Left lung (tissue), 4 donors: ENCODE measurements at regions not wholly inside any gene's neighbourhood (a gene's known extent, or its start where the extent isn't known, plus 50 kb on each side); places are given as distances from the start of the nearest gene placed in this dataset.
"Not testable (repeated sequence)": the region's sequence is repeated elsewhere in the genome, so short reads cannot be mapped to it uniquely, and the experiment has no call there.

Source experiments
- ATAC-seq: fragments of 200-7000 bp; cut with Tn5 transposase; one replicate; pipeline ENCODE4 v1.9.1; 2020; ENCODE audit warnings: moderate library complexity
- DNase-seq, 4 donors: peaks; one replicate each; pipeline ENCODE4 v3.0.0-alpha.2; 2013 to 2020
- H3K27ac ChIP-seq, 2 donors: fragments of 200-600 bp; sonication (generic) in 1 of 2; one replicate each; pipeline versions ENCODE4 v1.5.0 to v1.8.0; 2020 to 2021
- H3K27me3 ChIP-seq, 2 donors: fragments of 200-600 bp; sonication (generic) in 1 of 2; one replicate each; pipeline versions ENCODE4 v1.5.0 to v1.8.0; 2020 to 2021
- H3K36me3 ChIP-seq, 2 donors: fragments of 200-600 bp; sonication (generic) in 1 of 2; one replicate each; pipeline versions ENCODE4 v1.5.0 to v1.8.0; 2020 to 2021
- H3K4me1 ChIP-seq, 2 donors: fragments of 200-600 bp; one replicate each; pipeline ENCODE4 v1.8.0; 2021
- H3K4me3 ChIP-seq, 2 donors: fragments of 200-600 bp; sonication (generic) in 1 of 2; one replicate each; pipeline versions ENCODE4 v1.5.0 to v1.8.0; 2020 to 2021; ENCODE audit warnings: mild to moderate bottlenecking in 1 of 2
- H3K9me3 ChIP-seq, 2 donors: fragments of 200-600 bp; sonication (generic) in 1 of 2; one replicate each; pipeline versions ENCODE4 v1.5.0 to v1.8.0; 2020 to 2021
- intact Hi-C, 2 donors: fragments of 100-400 bp; cut with DNase I; formaldehyde crosslinking; loops; one replicate each; pipeline versions ENCODE4 v1.11.2 to v1.14.2; 2022
- TF ChIP-seq, protein P1 (sequence below), 2 donors: fragments of 200-600 bp; sonication (generic) in 1 of 2; IDR thresholded peaks; one replicate each; pipeline versions ENCODE4 v1.5.0 to v1.8.0; 2021; ENCODE audit warnings: antibody characterized with exemption in 2 of 2
- donor health status: DM: no; HTN: yes; CAD: no.
- donor health status: DM: no; HTN: no; CAD: no.

DNA sequence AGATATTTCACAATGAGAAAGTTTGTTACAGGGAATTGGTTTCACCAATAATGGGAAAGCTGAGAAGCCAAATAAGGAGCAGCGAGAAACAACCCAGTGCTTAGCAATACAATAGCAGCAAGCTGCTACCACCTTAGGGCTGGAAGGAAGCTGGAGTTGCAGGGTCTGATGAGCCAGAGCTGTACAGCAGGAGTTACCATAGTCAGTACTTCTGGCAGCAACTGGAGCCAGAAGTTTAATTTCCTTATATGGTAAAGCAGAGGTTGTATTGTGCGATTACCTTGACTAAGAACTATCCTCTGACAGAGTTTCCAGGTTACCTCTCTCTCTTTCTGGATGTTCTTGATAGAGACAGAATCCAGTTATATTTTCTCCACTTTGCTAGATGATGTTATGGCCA is 137.1 kb upstream of the OLIG3 start:
- intact Hi-C loops, result no loop called here
- no peak for ATAC-seq
- Histone ChIP-seq H3K4me1 (no peaks in the 10 kb centered on the region), H3K9me3 (no peaks in the 10 kb centered on the region), H3K36me3 (no peaks in the 10 kb centered on the region), H3K27ac (no peak overlapping the region), H3K4me3 (no peak overlapping the region), H3K27me3 (no peaks in the 10 kb centered on the region)
- no peak for DNase-seq
- TF ChIP-seq, protein P1, sequence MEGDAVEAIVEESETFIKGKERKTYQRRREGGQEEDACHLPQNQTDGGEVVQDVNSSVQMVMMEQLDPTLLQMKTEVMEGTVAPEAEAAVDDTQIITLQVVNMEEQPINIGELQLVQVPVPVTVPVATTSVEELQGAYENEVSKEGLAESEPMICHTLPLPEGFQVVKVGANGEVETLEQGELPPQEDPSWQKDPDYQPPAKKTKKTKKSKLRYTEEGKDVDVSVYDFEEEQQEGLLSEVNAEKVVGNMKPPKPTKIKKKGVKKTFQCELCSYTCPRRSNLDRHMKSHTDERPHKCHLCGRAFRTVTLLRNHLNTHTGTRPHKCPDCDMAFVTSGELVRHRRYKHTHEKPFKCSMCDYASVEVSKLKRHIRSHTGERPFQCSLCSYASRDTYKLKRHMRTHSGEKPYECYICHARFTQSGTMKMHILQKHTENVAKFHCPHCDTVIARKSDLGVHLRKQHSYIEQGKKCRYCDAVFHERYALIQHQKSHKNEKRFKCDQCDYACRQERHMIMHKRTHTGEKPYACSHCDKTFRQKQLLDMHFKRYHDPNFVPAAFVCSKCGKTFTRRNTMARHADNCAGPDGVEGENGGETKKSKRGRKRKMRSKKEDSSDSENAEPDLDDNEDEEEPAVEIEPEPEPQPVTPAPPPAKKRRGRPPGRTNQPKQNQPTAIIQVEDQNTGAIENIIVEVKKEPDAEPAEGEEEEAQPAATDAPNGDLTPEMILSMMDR (IDR thresholded peaks at IDR 0.05), result no peak

DNA sequence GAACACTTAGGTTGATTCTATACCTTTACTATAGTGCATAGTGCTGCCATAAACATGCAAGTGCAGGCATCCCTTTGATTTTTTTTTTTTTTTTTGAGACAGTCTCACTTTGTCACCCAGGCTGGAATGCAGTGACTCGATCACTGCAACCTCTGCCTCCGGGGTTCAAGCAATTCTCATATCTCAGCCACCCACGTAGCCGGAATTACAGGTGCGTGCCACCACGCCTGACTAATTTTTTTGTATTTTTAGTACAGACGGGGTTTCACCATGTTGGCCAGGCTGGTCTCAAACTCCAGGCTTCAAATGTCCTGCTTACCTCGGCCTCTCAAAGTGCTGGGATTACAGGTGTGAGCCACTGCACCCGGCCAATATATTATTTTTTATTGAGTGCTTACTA is 140.0 kb upstream of the OLIG3 start:
- H3K4me1 ChIP-seq, H3K27me3 ChIP-seq, H3K27ac ChIP-seq, DNase-seq, H3K4me3 ChIP-seq, ATAC-seq, H3K36me3 ChIP-seq, H3K9me3 ChIP-seq, intact Hi-C loops: not testable (repeated sequence)

DNA sequence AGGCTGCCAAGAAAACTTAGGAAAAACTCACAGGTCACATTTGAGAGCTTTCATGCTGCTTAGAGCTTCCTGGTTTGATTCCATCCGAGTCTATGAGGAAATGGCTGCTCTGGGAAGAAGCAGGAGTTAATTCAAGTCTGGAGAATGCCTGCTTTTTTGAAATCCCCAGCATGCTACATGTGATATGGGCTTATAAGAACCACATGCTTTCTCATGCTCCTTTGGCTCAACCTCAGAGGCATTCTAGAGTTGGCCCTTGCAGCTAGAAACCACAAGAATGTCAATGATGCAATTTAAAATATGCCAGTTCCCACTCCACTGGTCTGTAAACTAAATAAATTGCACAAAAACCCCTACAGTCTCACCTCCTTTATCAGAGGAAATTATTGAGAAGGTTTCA is 142.9 kb upstream of the OLIG3 start:
- TF ChIP-seq, protein P1 (IDR thresholded peaks at IDR 0.05), result no peak
- Histone ChIP-seq H3K4me1 (peaks cover 0 to 6% of the 10 kb centered on the region in 2 donors), H3K36me3 (no peaks in the 10 kb centered on the region), H3K9me3 (no peaks in the 10 kb centered on the region), H3K4me3 (no peak overlapping the region), H3K27me3 (no peaks in the 10 kb centered on the region), H3K27ac (peak overlapping the region; percentile 7 to 71)
- DNase-seq (peak in 3 of 4 donors; percentile 35 to 78 (median 44)), ATAC-seq (peak; percentile 89)
- intact Hi-C loops, result no loop called here

DNA sequence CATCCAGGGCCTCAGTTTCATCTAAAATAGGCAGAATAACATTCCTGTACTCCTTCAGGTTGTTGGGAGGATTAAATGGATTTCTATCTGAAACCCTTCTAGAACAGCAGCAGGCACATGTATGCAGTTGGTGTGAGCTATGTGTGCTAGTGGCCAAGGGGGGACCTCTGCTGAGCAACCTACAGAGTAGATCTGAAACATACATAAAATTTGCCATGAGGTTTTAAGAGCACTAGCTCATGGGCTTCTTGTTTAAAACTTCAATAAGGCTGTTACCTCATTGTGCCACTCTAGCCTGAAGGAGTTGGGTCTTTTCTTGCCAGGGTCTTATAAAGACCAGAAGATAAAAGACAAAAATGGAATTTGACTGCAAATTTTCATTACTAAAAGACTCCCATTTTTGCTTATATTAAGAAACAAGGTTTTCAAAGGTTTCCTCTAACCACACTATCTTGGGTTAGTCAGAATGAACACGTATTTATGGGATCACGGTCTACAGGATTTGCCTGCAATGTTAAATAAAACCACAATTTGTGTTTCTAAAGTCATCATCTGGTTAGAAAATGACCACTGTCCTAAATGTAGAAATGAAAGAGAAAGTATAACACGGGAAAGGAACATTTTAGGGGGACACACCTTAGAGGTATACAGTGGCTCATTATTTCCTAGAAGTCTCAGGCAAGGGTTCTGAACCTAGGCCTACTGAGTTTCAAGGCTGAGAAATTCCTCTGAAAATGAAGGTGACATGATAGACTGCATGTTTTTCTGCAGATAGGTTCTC is 144.9 kb upstream of the OLIG3 start:
- no peak overlapping the region for H3K4me3 ChIP-seq
- TF ChIP-seq, protein P1 (IDR thresholded peaks at IDR 0.05), result no peak
- intact Hi-C loops, result no loop called here
- H3K36me3 ChIP-seq, result no peaks in the 10 kb centered on the region
- H3K27me3 ChIP-seq, result no peaks in the 10 kb centered on the region
- no peak for DNase-seq
- H3K9me3 ChIP-seq, result no peaks in the 10 kb centered on the region
- no peak overlapping the region for H3K27ac ChIP-seq
- H3K4me1 ChIP-seq, result peaks cover 0 to 6% of the 10 kb centered on the region in 2 donors
- no peak for ATAC-seq

DNA sequence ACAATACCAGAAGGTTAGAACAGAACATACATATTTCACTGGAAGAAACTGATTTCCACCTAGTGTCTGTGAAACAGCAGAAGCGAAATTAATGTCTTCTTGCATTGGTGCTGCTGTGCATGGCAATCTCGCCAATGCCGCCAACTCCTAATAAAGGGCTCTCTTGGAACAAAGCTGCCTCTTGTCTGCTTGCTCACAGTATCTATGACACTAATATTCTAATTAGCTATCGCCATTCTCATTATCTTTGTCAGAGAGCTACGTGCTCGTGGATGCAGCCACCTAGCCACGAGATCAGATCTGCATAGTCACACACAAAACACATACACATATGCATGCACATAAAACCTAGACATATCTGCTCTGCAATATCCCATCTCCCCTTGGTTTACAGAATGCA is 145.9 kb upstream of the OLIG3 start:
- Histone ChIP-seq H3K36me3 (no peaks in the 10 kb centered on the region), H3K4me3 (no peak overlapping the region), H3K27me3 (no peaks in the 10 kb centered on the region), H3K4me1 (peaks cover 0 to 6% of the 10 kb centered on the region in 2 donors), H3K9me3 (no peaks in the 10 kb centered on the region), H3K27ac (no peak overlapping the region)
- intact Hi-C loops, result loop anchor here in 1 of 2 donors (10.0 kb wide), 2 partner anchors 365 to 545 kb away; no protein-coding TSS in a partner anchor
- no peak for ATAC-seq
- no peak for DNase-seq
- TF ChIP-seq, protein P1 (IDR thresholded peaks at IDR 0.05), result no peak
